HG02943 (cell line): ENCODE measurements at regions not wholly inside any gene's neighbourhood (a gene's known extent, or its start where the extent isn't known, plus 50 kb on each side); places are given as distances from the start of the nearest gene placed in this dataset.
"Not testable (repeated sequence)": the region's sequence is repeated elsewhere in the genome, so short reads cannot be mapped to it uniquely, and the experiment has no call there.

Experiments used
- ATAC-seq: cut with Tn5 transposase; IDR thresholded peaks from one replicate; pipeline ENCODE4 v1.9.1; 2021; ENCODE audit warnings: mild to moderate bottlenecking, low read depth, moderate library complexity; ENCODE audit not compliant: unreplicated experiment

- no peak for ATAC-seq
Observed at GRCh38 chr3:34046154-34046553, 247.7 kb downstream of the PDCD6IP start.

GRCh38 chr3:34053626-34054025 is 255.2 kb downstream of the PDCD6IP start:
- ATAC-seq, result no peak

- peak; percentile 14 for ATAC-seq
Observed at GRCh38 chr3:34056181-34056910, 257.9 kb downstream of the PDCD6IP start.

GRCh38 chr3:34056951-34057390 is 258.5 kb downstream of the PDCD6IP start:
- peak; percentile 91 for ATAC-seq

- not testable (repeated sequence) for ATAC-seq
Observed at GRCh38 chr3:34060995-34061394, 262.6 kb downstream of the PDCD6IP start.

GRCh38 chr3:34065901-34066300 is 267.5 kb downstream of the PDCD6IP start:
- ATAC-seq, result no peak

- no peak for ATAC-seq
Observed at GRCh38 chr3:34066328-34066727, 267.9 kb downstream of the PDCD6IP start.

GRCh38 chr3:34066999-34067398 is 268.6 kb downstream of the PDCD6IP start:
- ATAC-seq, result no peak

GRCh38 chr3:34067536-34068051 is 269.2 kb downstream of the PDCD6IP start:
- no peak for ATAC-seq

- ATAC-seq, result no peak
Observed at GRCh38 chr3:34068505-34068904, 270.1 kb downstream of the PDCD6IP start.

GRCh38 chr3:34070831-34071585 is 272.6 kb downstream of the PDCD6IP start:
- no peak for ATAC-seq

- no peak for ATAC-seq
Observed at GRCh38 chr3:34072297-34072696, 273.9 kb downstream of the PDCD6IP start.

GRCh38 chr3:34073111-34073510 is 274.7 kb downstream of the PDCD6IP start:
- ATAC-seq, result no peak

GRCh38 chr3:34073961-34074360 is 275.5 kb downstream of the PDCD6IP start:
- ATAC-seq, result no peak

- ATAC-seq, result no peak
Observed at GRCh38 chr3:34075975-34076374, 277.5 kb downstream of the PDCD6IP start.

- no peak for ATAC-seq
Observed at GRCh38 chr3:34077417-34078195, 279.2 kb downstream of the PDCD6IP start.

GRCh38 chr3:34078418-34078817 is 280.0 kb downstream of the PDCD6IP start:
- no peak for ATAC-seq

GRCh38 chr3:34079849-34080248 is 281.4 kb downstream of the PDCD6IP start:
- ATAC-seq, result not testable (repeated sequence)

- ATAC-seq, result not testable (repeated sequence)
Observed at GRCh38 chr3:34090379-34090778, 291.9 kb downstream of the PDCD6IP start.

- ATAC-seq, result no peak
Observed at GRCh38 chr3:34090876-34091275, 292.4 kb downstream of the PDCD6IP start.

GRCh38 chr3:34094280-34094679 is 295.9 kb downstream of the PDCD6IP start:
- ATAC-seq, result not testable (repeated sequence)
